ENCODE measurements at regions not wholly inside any gene's neighbourhood (a gene's known extent, or its start where the extent isn't known, plus 50 kb on each side); places are given as distances from the start of the nearest gene placed in this dataset.

DNA sequence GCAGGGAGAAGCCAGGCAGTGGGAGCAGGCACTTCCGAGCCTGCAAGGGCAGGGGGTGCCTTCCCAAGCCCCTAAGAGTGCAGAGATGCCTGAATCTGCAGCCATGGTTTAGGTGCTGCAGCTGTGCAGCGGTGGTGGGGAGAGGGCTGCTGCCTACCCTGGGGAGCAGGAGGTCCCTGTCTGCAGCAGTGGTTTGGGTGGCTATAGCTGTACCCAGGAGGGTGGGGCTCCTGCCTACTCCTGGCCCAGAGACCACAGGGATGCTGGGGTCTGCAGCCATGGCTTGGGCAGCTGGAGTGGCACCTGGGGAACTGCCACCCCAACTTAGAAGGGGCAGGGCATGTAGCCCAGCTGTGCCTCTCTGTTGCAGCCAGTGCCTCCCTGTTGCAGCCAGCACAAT, 488.1 kb upstream of the THBS1 start:
- Histone ChIP-seq H3K4me2 (ENCODE audit: low read depth, low read length) (no peak overlapping the region), H4K20me1 (ENCODE audit: insufficient read depth, low read length) (no peaks in the 10 kb centered on the region), H3K9ac (ENCODE audit: insufficient read depth, low read depth, low read length) (no peak overlapping the region), H3K79me2 (ENCODE audit: insufficient read depth, low read length) (no peaks in the 10 kb centered on the region), H3K36me3 (replicated peaks in 1 of 2; ENCODE audit: control insufficient read depth in 1 of 2, insufficient read depth in 2 of 2, low read length in 2 of 2) (no peaks in the 10 kb centered on the region), H3K4me3 (replicated peaks in 1 of 3; ENCODE audit: insufficient read depth in 1 of 3, low read depth in 2 of 3, low read length in 3 of 3) (no peak overlapping the region), H2AFZ (ENCODE audit: low read length) (no peak overlapping the region), H3K9me3 (ENCODE audit: low read length) (no peaks in the 10 kb centered on the region), H3K27ac (ENCODE audit: extremely low read length, insufficient read depth, low read length) (no peak overlapping the region), H3K4me1 (ENCODE audit: insufficient read depth, low read length) (no peaks in the 10 kb centered on the region), H3K27me3 (ENCODE audit: control insufficient read depth in 1 of 2, insufficient read depth in 2 of 2, low read length in 2 of 2) (peaks cover 0 to 4% of the 10 kb centered on the region in 2 experiments; a peak in 1 of 5 replicates)
- ATAC-seq (no peak), DNase-seq (ENCODE audit: low spot score) (no peak), FAIRE-seq (no peak)
- intact Hi-C loops (cut with micrococcal nuclease; ENCODE audit: unreplicated experiment): no loop called here
- POLR2A ChIA-PET: no interaction called here
- TF ChIP-seq CENPT (CRISPR knock-in tag; IDR thresholded peaks at IDR 0.05; ENCODE audit: low read depth) (no peak), ZNF607 (CRISPR knock-in tag; IDR thresholded peaks at IDR 0.05; ENCODE audit: borderline replicate concordance) (no peak), ZMYM4 (CRISPR knock-in tag; IDR thresholded peaks at IDR 0.05) (no peak), TAF1 (CRISPR knock-in tag; IDR thresholded peaks at IDR 0.05) (no peak), SNAI1 (CRISPR knock-in tag; IDR thresholded peaks at IDR 0.05; ENCODE audit: borderline replicate concordance) (no peak), HNRNPL (IDR thresholded peaks at IDR 0.05; ENCODE audit: low read depth, low read length) (no peak), ZNF101 (CRISPR knock-in tag; IDR thresholded peaks at IDR 0.05; ENCODE audit: borderline replicate concordance, low read depth) (no peak), ZNF496 (CRISPR knock-in tag; IDR thresholded peaks at IDR 0.05; ENCODE audit: insufficient replicate concordance) (no peak), ZBTB42 (CRISPR knock-in tag; IDR thresholded peaks at IDR 0.05) (no peak)
- TF ChIP-seq, protein P1, sequence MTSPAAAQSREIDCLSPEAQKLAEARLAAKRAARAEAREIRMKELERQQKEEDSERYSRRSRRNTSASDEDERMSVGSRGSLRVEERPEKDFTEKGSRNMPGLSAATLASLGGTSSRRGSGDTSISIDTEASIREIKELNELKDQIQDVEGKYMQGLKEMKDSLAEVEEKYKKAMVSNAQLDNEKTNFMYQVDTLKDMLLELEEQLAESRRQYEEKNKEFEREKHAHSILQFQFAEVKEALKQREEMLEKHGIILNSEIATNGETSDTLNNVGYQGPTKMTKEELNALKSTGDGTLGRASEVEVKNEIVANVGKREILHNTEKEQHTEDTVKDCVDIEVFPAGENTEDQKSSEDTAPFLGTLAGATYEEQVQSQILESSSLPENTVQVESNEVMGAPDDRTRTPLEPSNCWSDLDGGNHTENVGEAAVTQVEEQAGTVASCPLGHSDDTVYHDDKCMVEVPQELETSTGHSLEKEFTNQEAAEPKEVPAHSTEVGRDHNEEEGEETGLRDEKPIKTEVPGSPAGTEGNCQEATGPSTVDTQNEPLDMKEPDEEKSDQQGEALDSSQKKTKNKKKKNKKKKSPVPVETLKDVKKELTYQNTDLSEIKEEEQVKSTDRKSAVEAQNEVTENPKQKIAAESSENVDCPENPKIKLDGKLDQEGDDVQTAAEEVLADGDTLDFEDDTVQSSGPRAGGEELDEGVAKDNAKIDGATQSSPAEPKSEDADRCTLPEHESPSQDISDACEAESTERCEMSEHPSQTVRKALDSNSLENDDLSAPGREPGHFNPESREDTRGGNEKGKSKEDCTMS (CRISPR knock-in tag; conservative IDR thresholded peaks at IDR 0.05): no peak
- no TSS peak for BruUV-seq (replicated peaks)
- WGBS (ENCODE audit: low lambda C conversion rate): no CpG with 5 or more reads among the region's 2 CpGs
- in situ Hi-C loops (cut with HindIII; ENCODE audit: extremely low pct_ligation_motif_present, low pct_unique_long_range_greater_than_20kb): no loop called here
- CTCF ChIA-PET (ENCODE audit: low intra/inter-chr PET ratio, low total read pairs): no interaction called here
